T-cell (primary cell): ENCODE measurements at regions not wholly inside any gene's neighbourhood (a gene's known extent, or its start where the extent isn't known, plus 50 kb on each side); places are given as distances from the start of the nearest gene placed in this dataset.
"Not testable (repeated sequence)": the region's sequence is repeated elsewhere in the genome, so short reads cannot be mapped to it uniquely, and the experiment has no call there.

ENCODE experiments used
- ATAC-seq, 4 experiments: fragments of 200-7000 bp in 3 of 4; fragments of 150-1000 bp in 1 of 4; cut with Tn5 transposase; replicated peaks in 1 of 4; 1 replicate in 3 of 4; 2 replicates in 1 of 4; pipeline ENCODE4 v1.10.0; 2021; ENCODE audit warnings: moderate library complexity in 3 of 4, mild to moderate bottlenecking in 2 of 4, moderate number of reproducible peaks in 1 of 4
- CTCF ChIA-PET, 2 donors: fragments of 300-600 bp; sonication (Branson Sonifier 250); formaldehyde crosslinking; loops; one replicate each; lab custom pipeline; 2022; ENCODE audit warnings: antibody characterized with exemption in 2 of 2; lab: Charles Lee
- POLR2A ChIA-PET, 2 donors: fragments of 300-600 bp; sonication (Branson Sonifier 250); formaldehyde crosslinking; loops; one replicate each; lab custom pipeline; 2022; ENCODE audit warnings: antibody characterized with exemption in 2 of 2; lab: Charles Lee
- DNase-seq, 35 experiments: peaks; one replicate each; pipeline versions ENCODE4 v3.0.0 to v3.0.0-alpha.2; 2013 to 2023
- H3K27ac ChIP-seq: one replicate; pipeline ENCODE4 v1.5.1; 2013; ENCODE audit warnings: low read length
- H3K27me3 ChIP-seq, 2 experiments: replicated peaks in 1 of 2; 1 replicate in 1 of 2; 2 replicates in 1 of 2; pipeline versions ENCODE4 v1.6.1 to v1.7.0; 2013; ENCODE audit warnings: low read length in 1 of 2, mixed read lengths in 1 of 2; ENCODE audit not compliant: control insufficient read depth in 2 of 2, insufficient read depth in 2 of 2; ENCODE audit errors: extremely low read depth in 1 of 2
- H3K36me3 ChIP-seq, 2 donors: 1 replicate in 1 of 2; 2 replicates in 1 of 2; pipeline versions ENCODE4 v1.6.1 to v1.7.0; 2013; ENCODE audit warnings: low read length in 1 of 2; ENCODE audit not compliant: control insufficient read depth in 2 of 2, insufficient read depth in 1 of 2; ENCODE audit errors: extremely low read depth in 1 of 2
- H3K4me1 ChIP-seq, 2 experiments: 1 replicate in 1 of 2; 2 replicates in 1 of 2; pipeline versions ENCODE4 v1.6.1 to v1.7.0; 2013; ENCODE audit warnings: low read length in 2 of 2, mixed read lengths in 1 of 2; ENCODE audit not compliant: insufficient read depth in 2 of 2, control insufficient read depth in 1 of 2; ENCODE audit errors: extremely low read depth in 1 of 2
- H3K4me3 ChIP-seq, 2 donors: 1 replicate in 1 of 2; 2 replicates in 1 of 2; pipeline versions ENCODE4 v1.5.1 to v1.7.0; 2013; ENCODE audit warnings: mild to moderate bottlenecking in 2 of 2, low read length in 1 of 2, moderate library complexity in 1 of 2; ENCODE audit not compliant: control insufficient read depth in 1 of 2; ENCODE audit errors: extremely low read depth in 1 of 2
- H3K9me3 ChIP-seq: 2 replicates; pipeline ENCODE4 v1.7.0; 2013
- H3K27ac Mint-ChIP-seq, 2 donors: one replicate each; pipeline ENCODE4 v1.8.0; 2020 to 2021; ENCODE audit warnings: mild to moderate bottlenecking in 2 of 2, mixed read lengths in 2 of 2
- H3K27me3 Mint-ChIP-seq, 2 donors: one replicate each; pipeline ENCODE4 v1.8.0; 2021 to 2022; ENCODE audit warnings: mixed read lengths in 2 of 2
- H3K36me3 Mint-ChIP-seq: one replicate; pipeline ENCODE4 v1.8.0; 2021; ENCODE audit warnings: mixed read lengths
- H3K4me1 Mint-ChIP-seq, 3 donors: one replicate each; pipeline ENCODE4 v1.8.0; 2020 to 2022; ENCODE audit warnings: mixed read lengths in 3 of 3, mild to moderate bottlenecking in 1 of 3
- H3K4me3 Mint-ChIP-seq, 3 donors: one replicate each; pipeline ENCODE4 v1.8.0; 2020 to 2022; ENCODE audit warnings: mild to moderate bottlenecking in 3 of 3, mixed read lengths in 3 of 3, moderate library complexity in 3 of 3
- H3K9me3 Mint-ChIP-seq, 3 donors: one replicate each; pipeline ENCODE4 v1.8.0; 2020 to 2022; ENCODE audit warnings: mixed read lengths in 3 of 3
- WGBS: methylation state at CpG from one replicate; pipeline ENCODE4 v1.1.5; 2013; ENCODE audit warnings: missing lambda C conversion rate; ENCODE audit not compliant: insufficient coverage; 5-methylcytosine and 5-hydroxymethylcytosine counted together

GRCh38 chr7:79604841-79605240, 151.4 kb upstream of the MAGI2 start:
- DNase-seq: no peak
- Mint-ChIP-seq H3K4me3 (no peak overlapping the region), H3K9me3 (peaks cover 3 to 15% (median 12%) of the 10 kb centered on the region in 3 donors), H3K27me3 (no peaks in the 10 kb centered on the region), H3K36me3 (no peaks in the 10 kb centered on the region), H3K27ac (no peak overlapping the region), H3K4me1 (no peaks in the 10 kb centered on the region)
- ChIA-PET CTCF (interaction anchor here in 1 of 2 donors (0.6 to 1.2 kb wide), 2 partner anchors 9 to 969 kb away, joined by 3 read pairs; no protein-coding TSS in a partner anchor), POLR2A (interaction anchor here (0.6 to 0.8 kb wide), 3 partner anchors 16 to 1291 kb away, joined by 3 to 8 read pairs (median 3); no protein-coding TSS in a partner anchor)
- Histone ChIP-seq H3K4me3 (no peak overlapping the region), H3K27ac (no peak overlapping the region), H3K4me1 (no peaks in the 10 kb centered on the region), H3K36me3 (no peaks in the 10 kb centered on the region), H3K27me3 (no peaks in the 10 kb centered on the region), H3K9me3 (no peaks in the 10 kb centered on the region)
- ATAC-seq: no peak
- WGBS: 83% methylated on average over 3 of the region's 4 CpGs

GRCh38 chr7:79598351-79598750, 144.9 kb upstream of the MAGI2 start:
- peaks cover 0 to 3% of the 10 kb centered on the region in 2 donors for H3K27me3 Mint-ChIP-seq
- H3K36me3 Mint-ChIP-seq: no peaks in the 10 kb centered on the region
- no peaks in the 10 kb centered on the region for H3K9me3 ChIP-seq
- ChIA-PET POLR2A (no interaction called here), CTCF (no interaction called here)
- H3K36me3 ChIP-seq: no peaks in the 10 kb centered on the region
- no peak overlapping the region for H3K4me3 Mint-ChIP-seq
- peaks cover 0 to 5% (median 0%) of the 10 kb centered on the region in 3 donors for H3K4me1 Mint-ChIP-seq
- no peak overlapping the region for H3K27ac Mint-ChIP-seq
- H3K9me3 Mint-ChIP-seq: peaks cover 0 to 2% (median 0%) of the 10 kb centered on the region in 3 donors
- ATAC-seq: no peak
- no peak overlapping the region for H3K4me3 ChIP-seq
- DNase-seq: no peak
- H3K27ac ChIP-seq: no peak overlapping the region
- no peaks in the 10 kb centered on the region for H3K4me1 ChIP-seq
- no peaks in the 10 kb centered on the region for H3K27me3 ChIP-seq
- no CpG with 5 or more reads among the region's 3 CpGs for WGBS

- H3K36me3 ChIP-seq, POLR2A ChIA-PET, H3K4me3 Mint-ChIP-seq, H3K4me1 Mint-ChIP-seq, H3K4me3 ChIP-seq, CTCF ChIA-PET, H3K27ac Mint-ChIP-seq, H3K4me1 ChIP-seq, H3K27me3 ChIP-seq, H3K27ac ChIP-seq, H3K9me3 ChIP-seq, H3K9me3 Mint-ChIP-seq, H3K36me3 Mint-ChIP-seq, H3K27me3 Mint-ChIP-seq, ATAC-seq, DNase-seq: not testable (repeated sequence)
- 20% methylated on average over 1 of the region's 5 CpGs for WGBS
Measured at GRCh38 chr7:79594671-79595070, 141.2 kb upstream of the MAGI2 start.

- Mint-ChIP-seq H3K9me3 (peaks cover 0 to 8% (median 2%) of the 10 kb centered on the region in 3 donors), H3K27me3 (peaks cover 0 to 3% of the 10 kb centered on the region in 2 donors), H3K36me3 (no peaks in the 10 kb centered on the region), H3K27ac (no peak overlapping the region), H3K4me1 (peaks cover 0 to 5% (median 0%) of the 10 kb centered on the region in 3 donors), H3K4me3 (no peak overlapping the region)
- H3K4me3 ChIP-seq: no peak overlapping the region
- no peaks in the 10 kb centered on the region for H3K27me3 ChIP-seq
- no peaks in the 10 kb centered on the region for H3K4me1 ChIP-seq
- ChIA-PET POLR2A (no interaction called here), CTCF (no interaction called here)
- no peak for ATAC-seq
- no peak for DNase-seq
- no peaks in the 10 kb centered on the region for H3K9me3 ChIP-seq
- H3K36me3 ChIP-seq: no peaks in the 10 kb centered on the region
- no peak overlapping the region for H3K27ac ChIP-seq
Measured at GRCh38 chr7:79593866-79594301, 140.4 kb upstream of the MAGI2 start.

- DNase-seq: no peak
- CTCF ChIA-PET: no interaction called here
- Mint-ChIP-seq H3K27me3 (peaks cover 0 to 3% of the 10 kb centered on the region in 2 donors), H3K27ac (no peak overlapping the region), H3K4me1 (no peaks in the 10 kb centered on the region), H3K4me3 (no peak overlapping the region), H3K9me3 (peaks cover 0 to 8% (median 2%) of the 10 kb centered on the region in 3 donors), H3K36me3 (no peaks in the 10 kb centered on the region)
- Histone ChIP-seq H3K4me1 (no peaks in the 10 kb centered on the region), H3K9me3 (no peaks in the 10 kb centered on the region), H3K27ac (no peak overlapping the region), H3K4me3 (no peak overlapping the region), H3K27me3 (no peaks in the 10 kb centered on the region), H3K36me3 (no peaks in the 10 kb centered on the region)
- ATAC-seq: no peak
- POLR2A ChIA-PET: no interaction called here
Measured at GRCh38 chr7:79590916-79591623, 137.6 kb upstream of the MAGI2 start.

GRCh38 chr7:79590391-79590790, 136.9 kb upstream of the MAGI2 start:
- ChIA-PET CTCF (no interaction called here), POLR2A (no interaction called here)
- ATAC-seq (no peak), DNase-seq (no peak)
- H3K27ac Mint-ChIP-seq: no peak overlapping the region
- Histone ChIP-seq H3K27ac (no peak overlapping the region), H3K9me3 (no peaks in the 10 kb centered on the region), H3K36me3 (no peaks in the 10 kb centered on the region), H3K27me3 (no peaks in the 10 kb centered on the region), H3K4me1 (no peaks in the 10 kb centered on the region), H3K4me3 (no peak overlapping the region)
- H3K27me3 Mint-ChIP-seq: peaks cover 0 to 3% of the 10 kb centered on the region in 2 donors
- H3K4me1 Mint-ChIP-seq: no peaks in the 10 kb centered on the region
- no peak overlapping the region for H3K4me3 Mint-ChIP-seq
- H3K9me3 Mint-ChIP-seq: peaks cover 0 to 12% (median 2%) of the 10 kb centered on the region in 3 donors
- no peaks in the 10 kb centered on the region for H3K36me3 Mint-ChIP-seq
- WGBS: no CpG with 5 or more reads among the region's 1 CpG
